ENCODE measurements at regions not wholly inside any gene's neighbourhood (a gene's known extent, or its start where the extent isn't known, plus 50 kb on each side); places are given as distances from the start of the nearest gene placed in this dataset.

- no peaks in the 10 kb centered on the region for H3K4me1 ChIP-seq (ENCODE audit: control insufficient read depth, insufficient read depth, low read length)
- H3K27me3 Mint-ChIP-seq (ENCODE audit: insufficient read depth), result peaks cover 16% of the 10 kb centered on the region
- no peak overlapping the region for H3K4me3 ChIP-seq (ENCODE audit: low read length)
- H3K9me3 ChIP-seq (ENCODE audit: control insufficient read depth, low read length), result no peaks in the 10 kb centered on the region
- no peaks in the 10 kb centered on the region for H3K36me3 Mint-ChIP-seq (ENCODE audit: low read depth)
- WGBS, 2 experiments (ENCODE audit: insufficient coverage in 1 of 2, insufficient read length in 1 of 2), result 85 to 90% methylated on average over 7 of the region's 7 CpGs
- H3K27ac Mint-ChIP-seq, result no peak overlapping the region
- DNase-seq, result no peak
- H3K27me3 ChIP-seq (ENCODE audit: control insufficient read depth, insufficient read depth, low read length, poor library complexity, severe bottlenecking), result peaks cover 6% of the 10 kb centered on the region
- H3K9me3 Mint-ChIP-seq, result no peaks in the 10 kb centered on the region
- H3K9ac ChIP-seq (ENCODE audit: extremely low read depth, low read length, poor library complexity, severe bottlenecking), result no peak overlapping the region
- H3K36me3 ChIP-seq (ENCODE audit: control insufficient read depth, insufficient read depth, low read length), result no peaks in the 10 kb centered on the region
- no peak overlapping the region for H3K4me3 Mint-ChIP-seq
- H3K4me1 Mint-ChIP-seq, result no peaks in the 10 kb centered on the region
- no peak for TF ChIP-seq CTCF (conservative IDR thresholded peaks at IDR 0.05)
- no peak overlapping the region for H3K27ac ChIP-seq (ENCODE audit: low read depth, low read length)
These were observed 61.6 kb upstream of the PRR23C start for GRCh38 chr3:139106013-139106932.

GRCh38 chr3:139107424-139108252 is 62.9 kb upstream of the PRR23C start:
- no peak overlapping the region for H3K27ac Mint-ChIP-seq
- H3K27me3 Mint-ChIP-seq (ENCODE audit: insufficient read depth), result peaks cover 27% of the 10 kb centered on the region
- no peaks in the 10 kb centered on the region for H3K4me1 ChIP-seq (ENCODE audit: control insufficient read depth, insufficient read depth, low read length)
- H3K4me3 Mint-ChIP-seq, result no peak overlapping the region
- H3K27ac ChIP-seq (ENCODE audit: low read depth, low read length), result no peak overlapping the region
- DNase-seq, result no peak
- H3K4me3 ChIP-seq (ENCODE audit: low read length), result no peak overlapping the region
- H3K9me3 Mint-ChIP-seq, result no peaks in the 10 kb centered on the region
- no peaks in the 10 kb centered on the region for H3K9me3 ChIP-seq (ENCODE audit: control insufficient read depth, low read length)
- peaks cover 18% of the 10 kb centered on the region for H3K27me3 ChIP-seq (ENCODE audit: control insufficient read depth, insufficient read depth, low read length, poor library complexity, severe bottlenecking)
- 87 to 91% methylated on average over 7 to 13 of the region's 13 CpGs for WGBS, 2 experiments (ENCODE audit: insufficient coverage in 1 of 2, insufficient read length in 1 of 2)
- H3K36me3 Mint-ChIP-seq (ENCODE audit: low read depth), result no peaks in the 10 kb centered on the region
- no peaks in the 10 kb centered on the region for H3K4me1 Mint-ChIP-seq
- H3K9ac ChIP-seq (ENCODE audit: extremely low read depth, low read length, poor library complexity, severe bottlenecking), result no peak overlapping the region
- no peaks in the 10 kb centered on the region for H3K36me3 ChIP-seq (ENCODE audit: control insufficient read depth, insufficient read depth, low read length)
- TF ChIP-seq CTCF (conservative IDR thresholded peaks at IDR 0.05), result no peak

GRCh38 chr3:139108253-139108969 is 63.7 kb upstream of the PRR23C start:
- no peak overlapping the region for H3K27ac ChIP-seq (ENCODE audit: low read depth, low read length)
- no peak for TF ChIP-seq CTCF (conservative IDR thresholded peaks at IDR 0.05)
- Mint-ChIP-seq H3K27ac (no peak overlapping the region), H3K9me3 (no peaks in the 10 kb centered on the region), H3K4me1 (no peaks in the 10 kb centered on the region), H3K27me3 (ENCODE audit: insufficient read depth) (peaks cover 34% of the 10 kb centered on the region), H3K4me3 (no peak overlapping the region), H3K36me3 (ENCODE audit: low read depth) (no peaks in the 10 kb centered on the region)
- no peaks in the 10 kb centered on the region for H3K36me3 ChIP-seq (ENCODE audit: control insufficient read depth, insufficient read depth, low read length)
- H3K4me1 ChIP-seq (ENCODE audit: control insufficient read depth, insufficient read depth, low read length), result no peaks in the 10 kb centered on the region
- no peak for DNase-seq
- WGBS, 2 experiments (ENCODE audit: insufficient coverage in 1 of 2, insufficient read length in 1 of 2), result 91 to 100% methylated on average over 4 of the region's 4 CpGs
- no peaks in the 10 kb centered on the region for H3K9me3 ChIP-seq (ENCODE audit: control insufficient read depth, low read length)
- H3K4me3 ChIP-seq (ENCODE audit: low read length), result no peak overlapping the region
- no peak overlapping the region for H3K9ac ChIP-seq (ENCODE audit: extremely low read depth, low read length, poor library complexity, severe bottlenecking)
- peaks cover 26% of the 10 kb centered on the region for H3K27me3 ChIP-seq (ENCODE audit: control insufficient read depth, insufficient read depth, low read length, poor library complexity, severe bottlenecking)
